GM18511 (cell line): ENCODE measurements at regions not wholly inside any gene's neighbourhood (a gene's known extent, or its start where the extent isn't known, plus 50 kb on each side); places are given as distances from the start of the nearest gene placed in this dataset.
"Not testable (repeated sequence)": the region's sequence is repeated elsewhere in the genome, so short reads cannot be mapped to it uniquely, and the experiment has no call there.

ENCODE experiments used
- ATAC-seq: cut with Tn5 transposase; IDR thresholded peaks from one replicate; pipeline ENCODE4 v1.9.1; 2021; ENCODE audit warnings: mild to moderate bottlenecking, moderate library complexity; ENCODE audit not compliant: unreplicated experiment

DNA sequence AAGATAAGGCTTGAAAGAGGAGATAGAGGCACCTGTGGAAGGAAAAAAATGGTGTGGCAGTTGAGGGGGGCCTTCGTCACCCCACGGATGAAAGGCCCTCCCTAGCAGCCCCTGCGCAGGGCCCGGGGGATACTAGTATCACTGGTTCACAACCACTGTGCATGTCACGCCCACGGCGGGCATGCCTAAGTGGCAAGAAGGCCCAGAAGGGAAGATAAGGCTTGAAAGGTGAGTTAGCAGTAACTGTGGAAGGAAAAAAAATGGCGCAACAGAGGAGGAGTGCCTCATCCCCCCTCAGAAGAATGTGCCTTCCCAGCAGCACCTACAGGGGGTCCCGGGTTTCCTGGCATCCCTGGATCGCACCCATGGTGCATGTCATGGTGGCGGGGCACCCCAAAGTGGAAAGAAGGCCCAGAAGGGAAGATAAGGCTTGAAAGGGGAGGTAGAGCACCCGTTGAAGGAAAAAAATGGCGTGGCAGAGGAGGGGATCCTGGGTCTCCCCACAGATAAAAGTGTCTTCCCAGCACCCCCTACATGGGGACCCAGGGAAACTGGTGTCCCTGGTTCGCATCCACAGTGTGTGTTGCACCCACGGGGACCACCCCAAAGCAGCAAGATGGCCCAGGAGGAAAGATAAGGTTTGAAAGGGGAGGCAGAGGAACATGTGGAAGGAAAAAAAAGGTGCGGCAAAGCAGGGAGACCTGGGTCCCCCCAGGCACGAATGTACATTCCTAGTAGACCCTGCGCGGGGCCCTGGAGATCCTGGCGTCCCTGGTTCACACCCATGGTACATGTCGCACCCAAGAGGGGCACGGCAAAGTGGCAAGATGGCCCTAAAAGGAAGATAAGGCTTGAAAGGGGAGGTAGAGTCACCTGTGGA lies 279.2 kb downstream of the ALG10 start:
- no peak for ATAC-seq

- ATAC-seq, result no peak
Measured at GRCh38 chr12:34302131-34302885, 280.0 kb downstream of the ALG10 start.

DNA sequence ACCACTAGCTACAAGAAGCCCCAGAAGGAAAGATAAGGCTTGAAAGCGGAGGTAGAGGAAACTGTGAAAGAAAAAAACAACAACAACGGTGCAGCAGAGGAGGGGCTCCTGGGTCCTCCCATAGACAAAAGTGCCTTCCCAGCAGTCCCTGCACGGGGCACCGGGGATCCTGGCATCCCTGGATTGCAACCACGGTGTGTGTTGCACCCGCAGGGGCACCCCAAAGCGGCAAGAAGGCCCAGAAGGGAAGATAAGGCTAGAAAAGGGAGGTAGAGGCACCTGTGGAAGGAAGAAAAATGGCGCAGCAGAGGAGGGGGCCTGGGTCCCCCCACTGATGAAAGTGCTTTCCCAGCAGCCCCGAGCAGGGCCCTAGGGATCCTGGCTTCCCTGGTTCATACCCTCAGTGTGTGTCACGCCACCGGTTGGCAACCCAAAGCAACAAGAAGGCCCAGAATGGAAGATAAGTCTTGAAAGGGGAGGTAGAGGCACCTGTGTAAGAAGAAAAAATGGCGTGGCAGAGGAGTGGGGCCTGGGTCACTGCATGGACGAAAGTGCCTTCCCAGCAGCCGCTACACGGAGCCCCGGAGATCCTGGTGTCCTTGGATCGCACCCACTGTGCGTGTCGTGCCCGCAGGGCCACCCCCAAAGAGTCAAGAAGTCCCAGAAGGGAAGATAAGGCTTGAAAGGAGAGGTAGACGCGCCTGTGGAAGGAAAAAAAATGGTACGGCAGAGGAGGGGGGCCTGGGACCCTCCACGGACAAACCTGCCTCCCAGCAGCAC lies 281.0 kb downstream of the ALG10 start:
- ATAC-seq, result no peak

DNA sequence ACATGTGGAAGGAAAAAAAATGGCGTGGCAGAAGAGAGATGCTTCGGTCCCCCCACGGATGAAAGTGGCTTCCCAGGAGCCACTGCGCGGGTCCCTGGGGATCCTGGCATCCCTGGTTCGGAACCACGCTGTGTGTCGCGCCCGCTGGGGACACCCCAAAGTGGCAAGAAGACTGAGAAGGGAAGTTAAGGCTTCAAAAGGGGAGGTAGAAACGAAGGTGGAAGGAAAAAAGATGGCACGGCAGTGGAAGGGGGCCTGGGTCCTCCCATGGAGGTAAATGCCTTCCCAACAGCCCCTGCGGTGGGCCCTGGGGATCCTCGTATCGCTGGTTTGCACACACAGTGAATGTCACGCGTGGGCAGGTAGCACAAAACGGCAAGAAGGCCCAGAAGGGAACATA lies 281.7 kb downstream of the ALG10 start:
- ATAC-seq, result no peak

- no peak for ATAC-seq
Measured at GRCh38 chr12:34304546-34304945, 282.2 kb downstream of the ALG10 start.

GRCh38 chr12:34305176-34305575 lies 282.9 kb downstream of the ALG10 start:
- no peak for ATAC-seq

DNA sequence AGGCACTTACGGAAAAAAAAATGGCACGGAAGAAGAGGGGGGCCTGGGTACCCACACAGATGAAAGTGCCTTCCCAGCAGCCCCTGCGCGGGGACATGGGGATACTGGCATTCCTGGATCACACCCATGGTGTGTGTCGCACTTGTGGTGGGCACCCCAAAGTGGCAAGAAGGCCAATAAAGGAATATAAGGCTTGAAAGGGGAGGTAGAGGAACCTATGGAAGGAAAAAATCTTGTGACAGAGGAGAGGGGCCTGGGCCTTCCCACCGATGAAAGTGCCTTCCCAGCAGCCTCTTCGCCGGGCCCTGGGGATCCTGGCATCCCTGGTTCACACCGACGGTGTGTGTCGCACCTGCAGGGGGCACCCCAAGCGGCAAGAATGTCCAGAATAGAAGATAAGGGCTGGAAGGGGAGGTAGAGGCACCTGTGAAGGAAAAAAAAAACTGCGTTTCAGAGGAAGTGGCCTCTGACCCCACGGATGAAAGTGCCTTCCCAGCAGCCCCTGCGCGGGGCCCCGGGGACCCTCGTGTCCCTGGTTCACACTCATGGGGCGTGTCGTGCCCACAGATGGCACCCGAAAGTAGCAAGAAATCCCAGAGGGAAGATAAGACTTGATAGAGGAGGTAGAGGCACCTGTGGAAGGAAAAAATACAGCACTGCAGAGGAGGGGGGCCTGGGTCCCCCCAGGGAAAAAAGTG lies 284.0 kb downstream of the ALG10 start:
- no peak for ATAC-seq

DNA sequence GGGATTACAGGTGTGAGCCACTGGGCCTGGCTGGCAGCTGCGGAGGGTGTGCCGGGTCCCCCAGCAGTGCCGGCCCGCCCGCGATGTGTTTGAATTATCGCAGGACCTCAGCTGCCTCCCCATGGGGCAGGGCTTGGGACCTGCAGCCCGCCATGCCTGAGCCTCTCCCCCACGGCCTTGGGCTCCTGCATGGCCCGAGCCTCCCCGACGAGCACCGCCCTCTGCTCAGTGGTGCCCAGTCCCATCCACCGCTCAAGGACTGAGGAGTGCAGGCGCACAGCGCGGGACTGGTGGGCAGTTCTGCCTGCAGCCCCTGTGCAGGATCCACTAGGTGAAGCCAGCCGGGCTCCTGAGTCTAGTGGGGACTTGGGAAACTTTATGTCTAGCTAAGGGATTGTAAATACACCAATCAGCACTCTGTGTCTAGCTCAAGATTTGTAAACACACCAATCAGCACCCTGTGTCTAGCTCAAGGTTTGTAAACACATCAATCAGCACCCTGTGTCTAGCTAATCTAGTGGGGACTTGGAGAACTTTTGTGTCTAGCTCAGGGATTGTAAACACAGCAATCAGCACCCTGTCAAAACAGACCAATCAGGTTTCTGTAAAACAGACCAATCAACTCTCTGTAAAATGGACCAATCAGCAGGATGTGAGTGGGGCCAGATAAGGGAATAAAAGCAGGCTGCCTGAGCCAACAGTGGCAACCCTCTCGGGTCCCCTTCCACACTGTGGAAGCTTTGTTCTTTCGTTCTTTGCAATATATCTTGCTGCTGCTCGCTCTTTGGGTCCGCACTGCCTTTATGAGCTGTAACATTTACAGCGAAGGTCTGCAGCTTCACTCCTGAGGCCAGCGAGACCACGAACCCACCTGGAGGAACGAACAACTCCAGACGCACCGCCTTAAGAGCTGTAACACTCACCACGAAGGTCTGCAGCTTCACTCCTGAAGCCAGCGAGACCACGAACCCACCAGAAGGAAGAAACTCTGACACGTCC lies 287.8 kb downstream of the ALG10 start:
- not testable (repeated sequence) for ATAC-seq

- no peak for ATAC-seq
Measured at GRCh38 chr12:34311337-34311736, 289.0 kb downstream of the ALG10 start.

- no peak for ATAC-seq
Measured at GRCh38 chr12:34327671-34328070, 305.4 kb downstream of the ALG10 start.

DNA sequence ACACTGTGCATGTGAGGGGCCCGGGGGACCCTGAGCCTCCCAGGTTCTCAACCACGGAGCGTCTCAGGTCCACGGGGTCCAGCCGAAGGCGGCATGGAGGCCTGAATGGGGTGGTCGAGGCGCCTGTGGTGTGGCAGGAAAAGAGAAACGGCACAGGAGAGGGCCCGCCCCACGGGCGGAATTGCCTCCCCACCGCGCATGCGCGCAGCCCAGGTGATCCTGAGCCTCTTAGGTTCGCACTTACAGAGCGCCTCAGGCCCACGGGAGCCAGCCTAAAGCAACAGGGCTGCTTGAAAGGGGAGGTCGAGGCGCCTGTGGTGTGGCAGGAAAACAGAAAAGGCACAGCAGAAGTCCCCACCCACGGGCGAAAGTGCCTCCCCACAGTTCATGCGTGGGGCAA lies 311.0 kb downstream of the ALG10 start:
- no peak for ATAC-seq

DNA sequence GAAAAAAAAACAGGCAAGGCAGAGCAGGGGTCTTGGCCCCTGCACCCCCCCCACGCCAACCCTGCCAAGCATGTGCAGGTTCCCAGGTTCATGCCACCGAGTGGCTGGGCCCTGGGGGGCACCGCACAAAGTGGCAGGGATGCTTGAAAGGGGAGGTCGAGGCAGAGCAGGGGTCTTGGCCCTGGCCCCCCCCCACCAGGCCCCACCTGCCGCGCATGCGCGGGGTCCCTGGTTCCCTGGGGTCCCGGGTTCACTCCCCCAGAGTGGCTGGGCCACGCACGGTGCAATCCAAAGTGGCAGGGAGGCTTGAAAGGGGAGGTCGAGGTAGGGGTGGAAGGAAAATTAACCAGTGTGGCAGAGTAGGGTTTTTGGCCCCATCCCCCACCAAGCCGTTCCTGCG lies 312.2 kb downstream of the ALG10 start:
- ATAC-seq, result no peak

DNA sequence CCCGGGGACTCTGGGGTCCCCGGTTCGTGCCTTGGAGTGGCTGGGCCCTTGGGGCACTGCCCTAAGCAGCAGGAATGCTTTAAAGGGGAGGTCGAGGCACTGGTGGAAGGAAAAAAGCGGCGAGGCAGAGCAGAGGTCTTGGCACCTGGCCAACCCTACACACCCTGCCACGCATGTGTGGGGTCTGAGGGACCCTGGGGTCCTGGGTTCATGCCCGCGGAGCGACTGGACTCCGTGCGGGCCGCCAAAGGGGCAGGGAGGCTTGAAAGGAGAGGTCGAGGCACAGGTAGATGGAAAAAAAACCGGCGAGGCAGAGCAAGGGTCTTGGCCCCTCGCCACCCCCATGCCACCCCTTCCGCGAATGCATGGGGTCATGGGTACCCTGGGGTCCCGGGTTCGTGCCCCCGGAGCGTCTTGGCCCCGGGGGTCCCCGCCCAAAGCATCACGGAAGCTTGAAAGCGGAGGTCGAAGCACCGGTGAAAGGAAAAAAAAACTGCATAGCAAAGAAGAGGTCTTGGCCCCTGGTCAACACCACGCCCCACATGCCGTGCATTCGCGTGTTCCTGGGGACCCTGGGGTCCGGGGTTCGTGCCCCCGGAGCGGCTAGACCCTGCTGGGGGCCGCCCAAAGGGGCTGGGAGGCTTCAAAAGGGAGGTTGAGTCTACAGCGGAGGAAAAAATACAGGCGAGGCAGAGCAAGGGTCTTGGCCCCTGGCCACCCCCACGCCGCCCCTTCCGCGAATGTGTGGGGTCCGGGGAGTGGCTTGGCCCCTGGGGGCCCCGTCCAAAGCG lies 312.9 kb downstream of the ALG10 start:
- no peak for ATAC-seq

DNA sequence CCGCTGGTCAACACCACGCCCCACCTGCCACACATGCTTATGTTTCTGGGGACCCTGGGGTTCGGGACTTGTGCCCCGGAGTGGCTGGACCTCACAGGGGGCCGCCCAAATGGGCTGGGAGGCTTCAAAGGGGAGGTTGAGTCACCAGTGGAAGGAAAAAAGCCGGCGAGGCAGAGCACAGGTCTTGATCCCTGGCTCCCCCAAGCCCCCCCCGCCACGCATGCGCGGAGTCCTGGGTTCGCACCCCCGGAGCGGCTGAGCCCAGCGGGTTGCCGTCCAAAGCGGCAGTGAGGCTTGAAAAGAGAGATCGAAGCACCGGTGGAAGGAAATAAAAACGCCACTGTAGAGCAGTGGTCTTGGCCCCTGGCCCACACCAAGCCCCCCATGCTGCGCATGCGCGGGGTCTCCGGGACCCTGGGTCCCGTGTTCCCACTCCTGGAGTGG lies 313.5 kb downstream of the ALG10 start:
- no peak for ATAC-seq

DNA sequence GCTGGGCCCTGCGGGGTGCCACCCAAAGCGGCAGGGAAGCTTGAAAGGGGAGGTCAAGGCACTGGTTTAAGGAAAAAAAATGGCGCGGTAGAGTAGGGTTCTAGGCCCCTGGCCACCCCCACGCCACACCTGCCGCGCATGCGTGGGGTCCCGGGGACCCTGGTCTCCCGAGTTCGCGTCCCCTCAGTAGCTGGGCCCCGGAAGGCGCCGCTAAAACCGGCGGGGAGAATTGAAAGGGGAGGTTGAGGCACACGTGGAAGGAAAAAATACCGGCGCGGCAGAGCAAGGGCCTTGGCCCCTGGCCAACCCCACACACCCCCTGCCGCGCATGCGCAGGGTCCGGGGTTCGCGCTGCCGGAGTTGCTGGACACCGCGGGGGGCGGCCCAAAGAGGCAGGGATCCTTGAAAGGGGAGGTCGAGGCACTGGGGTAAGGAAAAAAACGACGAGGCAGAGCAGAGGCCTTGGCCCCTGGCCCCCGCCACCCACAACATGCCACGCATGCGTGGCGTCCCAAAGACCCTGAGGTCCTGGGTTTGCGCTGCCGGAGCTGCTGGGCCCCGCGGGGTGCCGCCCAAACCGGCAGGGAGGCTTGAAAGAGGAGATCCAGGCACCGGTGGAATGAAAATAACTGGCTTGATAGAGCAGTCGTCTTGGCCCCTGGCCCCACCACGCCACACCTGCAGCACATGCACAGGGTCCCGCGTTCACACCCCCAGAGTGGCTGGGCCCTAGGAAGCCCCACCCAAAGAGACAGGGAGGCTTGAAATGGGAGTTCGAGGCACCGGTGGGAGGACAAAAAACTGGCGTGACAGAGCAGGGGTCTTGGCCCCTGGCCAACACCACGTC lies 314.5 kb downstream of the ALG10 start:
- ATAC-seq, result no peak

DNA sequence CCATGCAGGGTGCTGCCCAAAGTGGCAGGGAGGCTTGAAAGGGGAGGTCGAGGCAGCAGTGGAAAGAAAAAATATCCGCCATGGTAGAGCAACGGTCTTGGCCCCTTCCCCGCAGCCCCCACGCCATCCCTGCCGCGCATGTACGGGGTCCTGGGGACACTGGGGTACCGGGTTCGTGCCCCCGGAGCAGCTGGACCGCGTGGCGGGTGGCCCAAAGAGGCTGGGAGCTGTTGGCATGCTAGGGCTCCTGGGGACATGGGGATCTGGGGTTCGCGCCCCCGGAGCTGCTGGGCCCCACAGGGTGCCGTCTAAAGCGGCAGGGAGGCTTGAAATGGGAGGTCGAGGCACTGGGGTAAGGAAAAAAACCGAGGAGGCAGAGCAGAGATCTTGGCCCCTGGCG lies 316.5 kb downstream of the ALG10 start:
- no peak for ATAC-seq

- ATAC-seq, result no peak
Measured at GRCh38 chr12:34339922-34340321, 317.6 kb downstream of the ALG10 start.
